ENCODE measurements at regions not wholly inside any gene's neighbourhood (a gene's known extent, or its start where the extent isn't known, plus 50 kb on each side); places are given as distances from the start of the nearest gene placed in this dataset.

- ChIA-PET POLR2A (no interaction called here), CTCF (no interaction called here)
- TF ChIP-seq CTCF (IDR thresholded peaks at IDR 0.05; ENCODE audit: control extremely low read depth, extremely low read depth, low read depth, missing control alignments): no peak
- no peak for DNase-seq (ENCODE audit: extremely low spot score)
Observed at GRCh38 chr17:54153423-54153822, 330.7 kb downstream of the KIF2B start.

- ChIA-PET CTCF (no interaction called here), POLR2A (no interaction called here)
- no peak for TF ChIP-seq CTCF (IDR thresholded peaks at IDR 0.05; ENCODE audit: control extremely low read depth, extremely low read depth, low read depth, missing control alignments)
- DNase-seq (ENCODE audit: extremely low spot score): no peak
Observed at GRCh38 chr17:54157542-54157941, 334.8 kb downstream of the KIF2B start.

GRCh38 chr17:54172096-54172984 is 349.6 kb downstream of the KIF2B start:
- ChIA-PET CTCF (no interaction called here), POLR2A (no interaction called here)
- peak; percentile 20 for TF ChIP-seq CTCF (IDR thresholded peaks at IDR 0.05; ENCODE audit: control extremely low read depth, extremely low read depth, low read depth, missing control alignments)
- no peak for DNase-seq (ENCODE audit: extremely low spot score)

GRCh38 chr17:54172985-54173316 is 350.2 kb downstream of the KIF2B start:
- DNase-seq (ENCODE audit: extremely low spot score): no peak
- ChIA-PET CTCF (no interaction called here), POLR2A (no interaction called here)
- no peak for TF ChIP-seq CTCF (IDR thresholded peaks at IDR 0.05; ENCODE audit: control extremely low read depth, extremely low read depth, low read depth, missing control alignments)

- ChIA-PET CTCF (no interaction called here), POLR2A (no interaction called here)
- no peak for TF ChIP-seq CTCF (IDR thresholded peaks at IDR 0.05; ENCODE audit: control extremely low read depth, extremely low read depth, low read depth, missing control alignments)
- DNase-seq (ENCODE audit: extremely low spot score): no peak
Observed at GRCh38 chr17:54177606-54178308, 355.0 kb downstream of the KIF2B start.

GRCh38 chr17:54180950-54181349 is 358.2 kb downstream of the KIF2B start:
- POLR2A ChIA-PET: no interaction called here
- no peak for TF ChIP-seq CTCF (IDR thresholded peaks at IDR 0.05; ENCODE audit: control extremely low read depth, extremely low read depth, low read depth, missing control alignments)
- CTCF ChIA-PET: interaction anchor here (1.2 kb wide), 2 partner anchors 13 to 19 kb away, joined by 3 read pairs; no protein-coding TSS in a partner anchor
- DNase-seq (ENCODE audit: extremely low spot score): no peak

Data from GM10248 (cell line).